K562 (cell line): ENCODE measurements at regions not wholly inside any gene's neighbourhood (a gene's known extent, or its start where the extent isn't known, plus 50 kb on each side); places are given as distances from the start of the nearest gene placed in this dataset.

Experiments used
- ATAC-seq: fragments of 200-7000 bp; cut with Tn5 transposase; 3 replicates; pipeline ENCODE4 v1.9.1; 2020; ENCODE audit warnings: moderate library complexity
- BruUV-seq: library from RNA; stranded (reverse); fragments of 400-500 nt; replicated peaks from 2 replicates; lab custom pipeline; 2021; lab: Mats Ljungman, UMichigan
- CTCF ChIA-PET: fragments of 300-600 bp; formaldehyde crosslinking; extraction: SDS; loops from one replicate; lab custom pipeline; 2021; ENCODE audit warnings: low intra/inter-chr PET ratio; lab: Yijun Ruan, JAX
- POLR2A ChIA-PET: fragments of 300-600, 350-650 bp; sonication (Branson Sonifier 250); formaldehyde crosslinking; extraction: SDS; loops from one replicate; lab custom pipeline; 2021; ENCODE audit warnings: antibody characterized with exemption, inconsistent platforms; lab: Yijun Ruan, JAX
- DNase-seq, 4 experiments: peaks; one replicate each; pipeline versions ENCODE4 v3.0.0 to v3.0.0-alpha.2; 2011 to 2018; ENCODE audit warnings: low spot score in 3 of 4, mixed read lengths in 3 of 4; ENCODE audit errors: extremely low read depth in 1 of 4
- FAIRE-seq: peaks from 2 replicates; lab custom pipeline; 2011; peaks lifted over from hg19 to GRCh38; lab: Jason Lieb, UNC
- H2AFZ ChIP-seq: 2 replicates; pipeline ENCODE4 v1.6.0; 2011; ENCODE audit warnings: low read depth, low read length, control low read depth, inconsistent platforms
- H3K27ac ChIP-seq: fragments of 200-600 bp; 3 replicates; pipeline ENCODE4 v1.8.0; 2011; ENCODE audit warnings: low read depth, mild to moderate bottlenecking, control low read depth, inconsistent platforms, low read length, moderate library complexity, mixed read lengths; ENCODE audit errors: extremely low read depth
- H3K27me3 ChIP-seq, 2 experiments: fragments of 300-600 bp in 1 of 2; 2 replicates in 1 of 2; 3 replicates in 1 of 2; pipeline versions ENCODE4 v1.6.0 to v1.8.0; 2011; ENCODE audit warnings: inconsistent platforms in 2 of 2, low read length in 2 of 2, mild to moderate bottlenecking in 1 of 2, mixed read lengths in 1 of 2, moderate library complexity in 1 of 2; ENCODE audit not compliant: control insufficient read depth in 2 of 2, insufficient read depth in 2 of 2
- H3K36me3 ChIP-seq: fragments of 300-600 bp; 3 replicates; pipeline ENCODE4 v1.8.0; 2011; ENCODE audit warnings: mild to moderate bottlenecking, low read length, inconsistent platforms; ENCODE audit not compliant: control insufficient read depth, insufficient read depth
- H3K4me1 ChIP-seq, 2 experiments: fragments of 200-600 bp in 1 of 2; replicated peaks in 1 of 2; 2 replicates in 1 of 2; 3 replicates in 1 of 2; pipeline versions ENCODE4 v1.5.1 to v1.8.0; 2011; ENCODE audit warnings: inconsistent platforms in 2 of 2, low read length in 2 of 2, mild to moderate bottlenecking in 1 of 2, mixed read lengths in 1 of 2, moderate library complexity in 1 of 2; ENCODE audit not compliant: control insufficient read depth in 2 of 2, insufficient read depth in 2 of 2
- H3K4me2 ChIP-seq: 2 replicates; pipeline ENCODE4 v1.6.1; 2011; ENCODE audit warnings: low read length, control low read depth, inconsistent platforms, mixed read lengths; ENCODE audit not compliant: insufficient read depth
- H3K4me3 ChIP-seq: fragments of 200-600 bp; sonication (generic), shearing (Covaris generic); 2 replicates; pipeline ENCODE4 v1.5.1; 2016; ENCODE audit warnings: control low read depth, inconsistent platforms
- H3K79me2 ChIP-seq: fragments of 200-600 bp; 3 replicates; pipeline ENCODE4 v1.8.0; 2011; ENCODE audit warnings: low read length, inconsistent platforms; ENCODE audit not compliant: control insufficient read depth, insufficient read depth
- H3K9ac ChIP-seq, 2 experiments: 2 replicates each; pipeline versions ENCODE4 v1.6.0 to v1.6.1; 2011; ENCODE audit warnings: low read depth in 2 of 2, low read length in 2 of 2, control low read depth in 1 of 2, inconsistent platforms in 1 of 2, mild to moderate bottlenecking in 1 of 2, mixed read lengths in 1 of 2; ENCODE audit not compliant: insufficient read depth in 1 of 2
- H3K9me1 ChIP-seq: one replicate; pipeline ENCODE4 v1.6.0; 2011; ENCODE audit warnings: inconsistent platforms, mild to moderate bottlenecking, low read length, moderate library complexity; ENCODE audit not compliant: control insufficient read depth, insufficient read depth
- H3K9me3 ChIP-seq: replicated peaks from 2 replicates; pipeline ENCODE4 v1.5.1; 2011; ENCODE audit warnings: low read depth, low read length, inconsistent platforms; ENCODE audit not compliant: control insufficient read depth, insufficient read depth
- H4K20me1 ChIP-seq: replicated peaks from 2 replicates; pipeline ENCODE4 v1.6.1; 2011; ENCODE audit warnings: low read length, inconsistent platforms, mixed read lengths; ENCODE audit not compliant: control insufficient read depth, insufficient read depth
- BRCA1 ChIP-seq, 2 experiments: fragments of 450-650 bp in 1 of 2; sonication (generic) in 1 of 2; formaldehyde crosslinking in 1 of 2; IDR thresholded peaks; 2 replicates each; pipeline versions ENCODE4 v1.5.0 to v1.6.1; 2017 to 2020; ENCODE audit warnings: mild to moderate bottlenecking in 1 of 2, missing genetic modification reagents in 1 of 2
- CHCHD3 ChIP-seq: fragments of 250-450 bp; sonication (Bioruptor Pico); IDR thresholded peaks from 2 replicates; pipeline ENCODE4 v2.1.2; 2022; ENCODE audit warnings: mild to moderate bottlenecking
- E4F1 ChIP-seq: fragments of 250-450 bp; sonication (Bioruptor Pico); IDR thresholded peaks from 2 replicates; pipeline ENCODE4 v1.5.0; 2021; ENCODE audit warnings: mild to moderate bottlenecking, borderline replicate concordance
- EP400 ChIP-seq: fragments of 450-650 bp; IDR thresholded peaks from 2 replicates; pipeline ENCODE4 v1.6.1; 2017; ENCODE audit warnings: antibody characterized with exemption, mild to moderate bottlenecking, moderate library complexity
- GTF2A2 ChIP-seq: IDR thresholded peaks from 2 replicates; pipeline ENCODE4 v1.6.1; 2016; ENCODE audit warnings: mild to moderate bottlenecking, missing genetic modification characterization, missing compliant biosample characterization
- GTF3C2 ChIP-seq: IDR thresholded peaks from 3 replicates; pipeline ENCODE4 v1.6.1; 2011; ENCODE audit warnings: borderline replicate concordance, mild to moderate bottlenecking, moderate library complexity; ENCODE audit not compliant: insufficient read length; ENCODE audit errors: extremely low read depth
- MAFK ChIP-seq: IDR thresholded peaks from 2 replicates; pipeline ENCODE4 v1.6.1; 2011; ENCODE audit warnings: low read length, improper control_type of control experiment
- MCM7 ChIP-seq, 2 experiments: fragments of 450-650 bp; IDR thresholded peaks; 2 replicates each; pipeline ENCODE4 v1.6.1; 2016 to 2018
- NUFIP1 ChIP-seq: fragments of 450-650 bp; IDR thresholded peaks from 2 replicates; pipeline ENCODE4 v1.6.1; 2018; ENCODE audit not compliant: partially characterized antibody
- TARDBP ChIP-seq: fragments of 450-650 bp; IDR thresholded peaks from 2 replicates; pipeline ENCODE4 v1.6.1; 2016
- YBX1 ChIP-seq: fragments of 450-650 bp; IDR thresholded peaks from 2 replicates; pipeline ENCODE4 v1.7.1; 2016; ENCODE audit warnings: mild to moderate bottlenecking
- ZBTB7A ChIP-seq: IDR thresholded peaks from 2 replicates; pipeline ENCODE4 v1.6.1; 2011; ENCODE audit warnings: low read depth, mild to moderate bottlenecking, low read length, moderate library complexity, borderline replicate concordance; ENCODE audit not compliant: control insufficient read depth
- ZNF354B ChIP-seq: fragments of 250-450 bp; sonication (Bioruptor Pico); IDR thresholded peaks from 2 replicates; pipeline ENCODE4 v1.4.0; 2020
- ZNF766 ChIP-seq: fragments of 200-800 bp; sonication (Bioruptor generic); conservative IDR thresholded peaks from 2 replicates; pipeline ENCODE4 v1.6.1; 2016; ENCODE audit warnings: missing genetic modification characterization, missing compliant biosample characterization
- WGBS: fragments of 100-300 bp; shearing (Covaris generic); methylation state at CpG from one replicate; pipeline ENCODE4 v1.1.6; 2016; ENCODE audit warnings: low coverage, mixed read lengths; ENCODE audit not compliant: insufficient coverage; ENCODE audit errors: missing lambda C conversion rate; 5-methylcytosine and 5-hydroxymethylcytosine counted together
- in situ Hi-C: fragments of 300-500 bp; cut with MboI; formaldehyde crosslinking; loops from 4 replicates; pipeline ENCODE4 v1.15.0; 2018; ENCODE audit warnings: inconsistent platforms, mixed read lengths
- intact Hi-C: fragments of 100-400 bp; cut with micrococcal nuclease; formaldehyde crosslinking; loops from 2 replicates; pipeline ENCODE4 v1.14.2; 2022

- POLR2A ChIA-PET: interaction anchor here (0.5 kb wide), 1 partner anchor 28 kb away, joined by 4 read pairs; no protein-coding TSS in a partner anchor
- Histone ChIP-seq H2AFZ (no peak overlapping the region), H3K9me3 (no peaks in the 10 kb centered on the region), H3K27me3 (peaks cover 0 to 19% of the 10 kb centered on the region in 2 experiments; a peak in 2 of 5 replicates), H3K4me3 (no peak overlapping the region), H3K4me2 (no peak overlapping the region), H4K20me1 (no peaks in the 10 kb centered on the region), H3K79me2 (no peaks in the 10 kb centered on the region), H3K9ac (no peak overlapping the region), H3K36me3 (no peaks in the 10 kb centered on the region), H3K4me1 (no peaks in the 10 kb centered on the region), H3K9me1 (no peaks in the 10 kb centered on the region), H3K27ac (no peak overlapping the region)
- DNase-seq: no peak
- in situ Hi-C loops: no loop called here
- BruUV-seq: no TSS peak
- no peak for FAIRE-seq
- no peak for ATAC-seq
- WGBS: 4% methylated on average over 4 of the region's 7 CpGs
- no peak for TF ChIP-seq GTF2A2 (tag)
- no peak for TF ChIP-seq YBX1
- TF ChIP-seq ZBTB7A: no peak
- no peak for TF ChIP-seq E4F1
- TF ChIP-seq ZNF354B (CRISPR knock-in tag): no peak
- TF ChIP-seq MAFK: no peak
- TF ChIP-seq NUFIP1: no peak
- TF ChIP-seq GTF3C2: no peak
- TF ChIP-seq BRCA1 (IDR thresholded peaks at IDR 0.05): no peak
- TF ChIP-seq BRCA1 (CRISPR knock-in tag; IDR thresholded peaks at IDR 0.05): no peak
- no peak for TF ChIP-seq EP400
- no peak for TF ChIP-seq CHCHD3 (CRISPR knock-in tag)
- TF ChIP-seq MCM7 (IDR thresholded peaks at IDR 0.05): no peak
- no peak for TF ChIP-seq ZNF766 (CRISPR knock-in tag)
- no peak for TF ChIP-seq TARDBP
- CTCF ChIA-PET: no interaction called here
- intact Hi-C loops: no loop called here
Measured at GRCh38 chr18:78150590-78150989, 829.0 kb upstream of the SALL3 start.
